ENCODE measurements at regions not wholly inside any gene's neighbourhood (a gene's known extent, or its start where the extent isn't known, plus 50 kb on each side); places are given as distances from the start of the nearest gene placed in this dataset.

GRCh38 chr10:78214955-78215354 is 181.3 kb downstream of the RPS24 start:
- TF ChIP-seq CTCF (conservative IDR thresholded peaks at IDR 0.05) (no peak), EZH2 (IDR thresholded peaks at IDR 0.05; ENCODE audit: low read depth) (no peak)

Measured in PC-9 (cell line).